ENCODE measurements at regions not wholly inside any gene's neighbourhood (a gene's known extent, or its start where the extent isn't known, plus 50 kb on each side); places are given as distances from the start of the nearest gene placed in this dataset.

DNA sequence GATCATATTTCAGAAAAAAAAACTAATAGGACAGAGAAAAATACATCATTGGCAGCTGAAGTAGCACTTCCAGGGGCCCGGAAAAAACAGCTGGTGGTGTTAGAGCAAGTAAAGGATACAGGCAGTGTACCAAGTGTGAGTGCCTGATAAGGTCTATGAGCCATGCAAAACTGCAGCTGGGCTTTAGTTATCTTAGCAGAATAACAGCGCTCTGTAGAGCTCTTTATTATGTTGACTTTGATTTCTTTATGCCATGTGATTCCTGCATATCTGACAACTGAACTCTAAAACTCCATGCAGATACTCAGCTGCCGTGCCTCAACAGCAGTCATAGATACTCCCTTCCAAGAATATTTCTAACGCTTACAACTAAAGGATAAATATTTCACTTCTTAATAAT lies 119.5 kb downstream of the CAAP1 start:
- 92% methylated on average over 4 of the region's 4 CpGs; no CpG with 5 or more reads in 1 of the 2 experiments for WGBS, 2 experiments (ENCODE audit: extremely low coverage in 1 of 2, insufficient coverage in 1 of 2, insufficient read length in 1 of 2, insufficient replicate concordance in 2 of 2, low coverage in 1 of 2, low lambda C conversion rate in 2 of 2, missing lambda C conversion rate in 1 of 2)
- Histone ChIP-seq H3K27me3 (replicated peaks in 1 of 4; ENCODE audit: control insufficient read depth in 3 of 4, extremely low read depth in 1 of 4, insufficient read depth in 3 of 4, low read length in 3 of 4) (no peaks in the 10 kb centered on the region), H3K36me3 (ENCODE audit: control insufficient read depth in 2 of 4, insufficient read depth in 4 of 4, low read length in 3 of 4) (no peaks in the 10 kb centered on the region), H4K8ac (ENCODE audit: extremely low read depth, insufficient read depth, low read length) (no peak overlapping the region), H3K4me1 (replicated peaks in 1 of 4; ENCODE audit: control insufficient read depth in 3 of 4, insufficient read depth in 4 of 4, low read length in 3 of 4) (0 out of 7 replicates have a peak, but pooled peaks cover 0 to 2% (median 0%) of the 10 kb centered on the region in 4 experiments), H2AFZ (ENCODE audit: low read length) (no peak overlapping the region), H3K4me3 (ENCODE audit: extremely low read depth in 1 of 4, insufficient read depth in 2 of 4, low read depth in 3 of 4, low read length in 4 of 4) (no peak overlapping the region), H3K14ac (ENCODE audit: insufficient read length) (no peak overlapping the region), H3K79me1 (ENCODE audit: low read depth, low read length) (no peaks in the 10 kb centered on the region), H2BK120ac (replicated peaks; ENCODE audit: low read depth, low read length) (no peak overlapping the region), H2BK15ac (ENCODE audit: low read length) (no peak overlapping the region), H3K18ac (ENCODE audit: extremely low read depth, low read length) (no peak overlapping the region), H3K9ac (replicated peaks in 1 of 4; ENCODE audit: extremely low read depth in 1 of 4, low read depth in 3 of 4, low read length in 3 of 4) (no peak overlapping the region; a peak in 1 of 7 replicates), H4K5ac (ENCODE audit: insufficient read length, low read depth, low read length) (no peak overlapping the region), H3K79me2 (ENCODE audit: control insufficient read depth in 1 of 2, insufficient read depth in 2 of 2, low read length in 2 of 2) (no peaks in the 10 kb centered on the region), H3K23ac (ENCODE audit: insufficient read length) (no peak overlapping the region), H2BK5ac (ENCODE audit: low read depth, low read length) (no peak overlapping the region), H3K4me2 (ENCODE audit: insufficient read depth in 1 of 2, low read depth in 2 of 2, low read length in 2 of 2) (no peak overlapping the region), H2BK20ac (ENCODE audit: low read length) (no peak overlapping the region), H4K91ac (replicated peaks; ENCODE audit: insufficient read length, low read length) (no peak overlapping the region), H3K23me2 (ENCODE audit: low read depth, low read length) (no peaks in the 10 kb centered on the region), H2BK12ac (ENCODE audit: low read depth, low read length) (no peak overlapping the region), H3K56ac (replicated peaks; ENCODE audit: insufficient read length, low read depth, low read length) (no peak overlapping the region), H2AK5ac (ENCODE audit: low read depth, low read length) (no peak overlapping the region), H4K20me1 (replicated peaks in 1 of 2; ENCODE audit: control insufficient read depth in 1 of 2, insufficient read depth in 2 of 2, low read length in 2 of 2) (no peaks in the 10 kb centered on the region), H3K27ac (ENCODE audit: low read depth, low read length) (no peak overlapping the region), H3K4ac (replicated peaks; ENCODE audit: insufficient read length, low read depth, low read length) (no peak overlapping the region), H3K9me3 (ENCODE audit: insufficient read depth in 2 of 2, low read depth in 1 of 2, low read length in 1 of 2) (no peaks in the 10 kb centered on the region)
- ChIA-PET CTCF (ENCODE audit: partially characterized antibody) (interaction anchor here (0.6 to 1.2 kb wide), 5 partner anchors 12 to 241 kb away, joined by 3 to 4 read pairs (median 3); no protein-coding TSS in a partner anchor), POLR2A (ENCODE audit: partially characterized antibody) (no interaction called here)
- TF ChIP-seq, protein P1, sequence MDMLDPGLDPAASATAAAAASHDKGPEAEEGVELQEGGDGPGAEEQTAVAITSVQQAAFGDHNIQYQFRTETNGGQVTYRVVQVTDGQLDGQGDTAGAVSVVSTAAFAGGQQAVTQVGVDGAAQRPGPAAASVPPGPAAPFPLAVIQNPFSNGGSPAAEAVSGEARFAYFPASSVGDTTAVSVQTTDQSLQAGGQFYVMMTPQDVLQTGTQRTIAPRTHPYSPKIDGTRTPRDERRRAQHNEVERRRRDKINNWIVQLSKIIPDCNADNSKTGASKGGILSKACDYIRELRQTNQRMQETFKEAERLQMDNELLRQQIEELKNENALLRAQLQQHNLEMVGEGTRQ (IDR thresholded peaks at IDR 0.05; ENCODE audit: low read length) = no peak
- TF ChIP-seq, protein P2, sequence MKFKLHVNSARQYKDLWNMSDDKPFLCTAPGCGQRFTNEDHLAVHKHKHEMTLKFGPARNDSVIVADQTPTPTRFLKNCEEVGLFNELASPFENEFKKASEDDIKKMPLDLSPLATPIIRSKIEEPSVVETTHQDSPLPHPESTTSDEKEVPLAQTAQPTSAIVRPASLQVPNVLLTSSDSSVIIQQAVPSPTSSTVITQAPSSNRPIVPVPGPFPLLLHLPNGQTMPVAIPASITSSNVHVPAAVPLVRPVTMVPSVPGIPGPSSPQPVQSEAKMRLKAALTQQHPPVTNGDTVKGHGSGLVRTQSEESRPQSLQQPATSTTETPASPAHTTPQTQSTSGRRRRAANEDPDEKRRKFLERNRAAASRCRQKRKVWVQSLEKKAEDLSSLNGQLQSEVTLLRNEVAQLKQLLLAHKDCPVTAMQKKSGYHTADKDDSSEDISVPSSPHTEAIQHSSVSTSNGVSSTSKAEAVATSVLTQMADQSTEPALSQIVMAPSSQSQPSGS (IDR thresholded peaks at IDR 0.05; ENCODE audit: low read length) = no peak
- no peak for TF ChIP-seq BCL11A (IDR thresholded peaks at IDR 0.05; ENCODE audit: low read depth in 2 of 2, low read length in 2 of 2)
- DNase-seq (ENCODE audit: low read depth in 1 of 2, low spot score in 2 of 2) (no peak), FAIRE-seq (no peak)
